B cell (primary cell): ENCODE measurements at regions not wholly inside any gene's neighbourhood (a gene's known extent, or its start where the extent isn't known, plus 50 kb on each side); places are given as distances from the start of the nearest gene placed in this dataset.
"Not testable (repeated sequence)": the region's sequence is repeated elsewhere in the genome, so short reads cannot be mapped to it uniquely, and the experiment has no call there.

ENCODE experiments used
- ATAC-seq: fragments of 200-7000 bp; cut with Tn5 transposase; one replicate; pipeline ENCODE4 v1.10.0; 2021; ENCODE audit warnings: low read depth, mild to moderate bottlenecking, moderate number of reproducible peaks, moderate library complexity
- CTCF ChIA-PET: fragments of 350-600 bp; sonication (Branson Sonifier 250); formaldehyde crosslinking; loops from one replicate; lab custom pipeline; 2021; ENCODE audit warnings: antibody characterized with exemption, inconsistent platforms; lab: Charles Lee
- POLR2A ChIA-PET: fragments of 350-600 bp; sonication (Branson Sonifier 250); formaldehyde crosslinking; loops from one replicate; lab custom pipeline; 2021; ENCODE audit warnings: antibody characterized with exemption; lab: Charles Lee
- DNase-seq: peaks from one replicate; pipeline ENCODE4 v3.0.0; 2013
- H2AFZ ChIP-seq: 2 replicates; pipeline ENCODE4 v1.6.1; 2012; ENCODE audit warnings: mild to moderate bottlenecking, low read depth, low read length; ENCODE audit not compliant: insufficient read depth, poor library complexity, severe bottlenecking
- H3K27ac ChIP-seq, 2 donors: 1 replicate in 1 of 2; 2 replicates in 1 of 2; pipeline ENCODE4 v1.5.1; 2012 to 2013; ENCODE audit warnings: low read length in 2 of 2, mild to moderate bottlenecking in 2 of 2, moderate library complexity in 1 of 2
- H3K27me3 ChIP-seq, 4 experiments: fragments of 200-600 bp in 1 of 4; sonication (generic) in 1 of 4; replicated peaks in 1 of 4; 1 replicate in 2 of 4; 2 replicates in 2 of 4; pipeline versions ENCODE4 v1.6.1 to v1.7.0; 2013 to 2016; ENCODE audit warnings: low read length in 3 of 4, mild to moderate bottlenecking in 2 of 4, mixed read lengths in 1 of 4, moderate library complexity in 1 of 4; ENCODE audit not compliant: insufficient read depth in 4 of 4, control insufficient read depth in 3 of 4; ENCODE audit errors: control extremely low read depth in 1 of 4
- H3K36me3 ChIP-seq, 2 experiments: replicated peaks in 1 of 2; 1 replicate in 1 of 2; 2 replicates in 1 of 2; pipeline versions ENCODE4 v1.6.1 to v1.7.1; 2013; ENCODE audit warnings: low read length in 1 of 2; ENCODE audit not compliant: insufficient read depth in 2 of 2, control insufficient read depth in 1 of 2; ENCODE audit errors: control extremely low read depth in 1 of 2, extremely low read depth in 1 of 2
- H3K4me1 ChIP-seq, 2 donors: fragments of 200-600 bp in 1 of 2; sonication (generic) in 1 of 2; 1 replicate in 1 of 2; 2 replicates in 1 of 2; pipeline versions ENCODE4 v1.5.1 to v1.6.1; 2013 to 2017; ENCODE audit warnings: low read length in 2 of 2; ENCODE audit not compliant: control insufficient read depth in 2 of 2, insufficient read depth in 2 of 2
- H3K4me2 ChIP-seq: replicated peaks from 2 replicates; pipeline ENCODE3; 2012; ENCODE audit warnings: mild to moderate bottlenecking, low read depth, low read length; ENCODE audit not compliant: poor library complexity, severe bottlenecking
- H3K4me3 ChIP-seq, 5 experiments: fragments of 200-600 bp in 1 of 5; sonication (generic) in 1 of 5; 1 replicate in 3 of 5; 2 replicates in 2 of 5; pipeline versions ENCODE4 v1.5.1 to v1.7.0; 2011 to 2016; ENCODE audit warnings: low read length in 4 of 5, mild to moderate bottlenecking in 4 of 5, low read depth in 2 of 5, control low read depth in 1 of 5, moderate library complexity in 1 of 5; ENCODE audit not compliant: insufficient read depth in 1 of 5; ENCODE audit errors: control extremely low read depth in 1 of 5, extremely low read depth in 1 of 5
- H3K79me2 ChIP-seq: fragments of 200-600 bp; sonication (generic); one replicate; pipeline ENCODE4 v1.6.0; 2016; ENCODE audit warnings: low read length; ENCODE audit not compliant: control insufficient read depth, insufficient read depth
- H3K9ac ChIP-seq: fragments of 200-600 bp; sonication (generic); 2 replicates; pipeline ENCODE4 v1.6.1; 2017; ENCODE audit warnings: mild to moderate bottlenecking, low read length, moderate library complexity
- H3K9me3 ChIP-seq, 3 donors: one replicate each; pipeline versions ENCODE4 v1.6.1 to v1.7.1; 2013; ENCODE audit warnings: low read length in 2 of 3; ENCODE audit not compliant: control insufficient read depth in 2 of 3, insufficient read depth in 1 of 3; ENCODE audit errors: control extremely low read depth in 1 of 3
- H4K20me1 ChIP-seq: 2 replicates; pipeline ENCODE4 v1.6.0; 2012; ENCODE audit warnings: mild to moderate bottlenecking, low read length; ENCODE audit not compliant: insufficient read depth, control insufficient read depth, poor library complexity, severe bottlenecking
- H3K27ac Mint-ChIP-seq: one replicate; pipeline ENCODE4 v1.8.0; 2021; ENCODE audit warnings: mixed read lengths
- H3K27me3 Mint-ChIP-seq: one replicate; pipeline ENCODE4 v1.8.0; 2021; ENCODE audit warnings: mixed read lengths
- H3K4me1 Mint-ChIP-seq: one replicate; pipeline ENCODE4 v1.8.0; 2021; ENCODE audit warnings: mixed read lengths
- H3K4me3 Mint-ChIP-seq: one replicate; pipeline ENCODE4 v1.8.0; 2021; ENCODE audit warnings: mixed read lengths
- H3K9me3 Mint-ChIP-seq: one replicate; pipeline ENCODE4 v1.8.0; 2022; ENCODE audit warnings: mixed read lengths; ENCODE audit not compliant: insufficient read depth
- EZH2 ChIP-seq: IDR thresholded peaks from 2 replicates; pipeline ENCODE4 v1.6.1; 2012; ENCODE audit warnings: borderline replicate concordance, low read depth, mild to moderate bottlenecking, moderate library complexity, low read length; ENCODE audit not compliant: insufficient read depth, poor library complexity, severe bottlenecking
- WGBS: methylation state at CpG from one replicate; pipeline ENCODE4 v1.1.5; 2013; ENCODE audit warnings: missing lambda C conversion rate; ENCODE audit not compliant: insufficient coverage; 5-methylcytosine and 5-hydroxymethylcytosine counted together
- intact Hi-C: fragments of 100-400 bp; cut with micrococcal nuclease; formaldehyde crosslinking; loops from one replicate; pipeline ENCODE4 v1.10.0; 2022
- TF ChIP-seq, protein P1 (sequence below): fragments of 200-600 bp; IDR thresholded peaks from one replicate; pipeline ENCODE4 v1.8.0; 2022; ENCODE audit warnings: antibody characterized with exemption, mild to moderate bottlenecking

DNA sequence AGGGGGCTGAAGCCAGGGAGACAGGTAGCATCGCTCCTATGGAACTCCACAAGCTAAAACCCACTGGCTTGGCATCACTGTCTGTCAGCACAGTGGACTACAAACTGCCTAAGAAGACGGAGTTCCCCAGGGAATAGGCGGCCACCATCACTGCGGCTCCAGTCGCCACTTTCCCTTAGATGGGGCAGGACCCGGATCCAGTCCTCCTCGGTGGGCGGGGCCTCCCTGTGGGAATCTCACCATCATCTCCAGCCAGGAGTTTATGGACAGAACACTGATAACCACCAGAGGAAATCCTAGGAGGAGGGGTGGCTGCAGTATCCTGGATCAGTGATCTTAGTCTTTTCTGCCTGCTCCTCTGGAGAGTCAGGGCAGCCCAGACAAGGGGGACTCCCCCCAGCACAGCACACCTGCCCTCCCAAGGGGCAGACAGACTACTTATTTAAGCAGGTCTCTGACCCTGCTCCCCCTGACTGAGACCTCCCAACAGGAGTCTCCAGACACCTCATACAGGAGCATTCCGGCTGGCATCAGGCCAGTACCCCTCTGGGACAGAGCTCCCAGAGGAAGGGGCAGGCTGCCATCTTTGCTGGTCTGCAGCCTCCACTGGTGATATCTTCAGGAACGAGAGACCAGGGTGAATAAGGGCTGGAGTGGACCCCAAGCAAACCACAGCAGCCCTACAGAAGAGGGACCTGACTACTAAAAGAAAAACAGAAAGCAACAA lies 435.6 kb upstream of the RASGRP1 start:
- Histone ChIP-seq H3K79me2 (no peaks in the 10 kb centered on the region), H3K9ac (no peak overlapping the region), H3K27me3 (no peaks in the 10 kb centered on the region), H2AFZ (no peak overlapping the region), H3K4me1 (no peaks in the 10 kb centered on the region), H3K4me3 (no peak overlapping the region), H3K4me2 (no peak overlapping the region), H4K20me1 (no peaks in the 10 kb centered on the region), H3K27ac (no peak overlapping the region), H3K9me3 (no peaks in the 10 kb centered on the region), H3K36me3 (no peaks in the 10 kb centered on the region)
- CTCF ChIA-PET, result no interaction called here
- no peaks in the 10 kb centered on the region for H3K9me3 Mint-ChIP-seq
- no peak overlapping the region for H3K27ac Mint-ChIP-seq
- intact Hi-C loops, result no loop called here
- no peaks in the 10 kb centered on the region for H3K4me1 Mint-ChIP-seq
- DNase-seq, result no peak
- no peak for ATAC-seq
- TF ChIP-seq, protein P1, sequence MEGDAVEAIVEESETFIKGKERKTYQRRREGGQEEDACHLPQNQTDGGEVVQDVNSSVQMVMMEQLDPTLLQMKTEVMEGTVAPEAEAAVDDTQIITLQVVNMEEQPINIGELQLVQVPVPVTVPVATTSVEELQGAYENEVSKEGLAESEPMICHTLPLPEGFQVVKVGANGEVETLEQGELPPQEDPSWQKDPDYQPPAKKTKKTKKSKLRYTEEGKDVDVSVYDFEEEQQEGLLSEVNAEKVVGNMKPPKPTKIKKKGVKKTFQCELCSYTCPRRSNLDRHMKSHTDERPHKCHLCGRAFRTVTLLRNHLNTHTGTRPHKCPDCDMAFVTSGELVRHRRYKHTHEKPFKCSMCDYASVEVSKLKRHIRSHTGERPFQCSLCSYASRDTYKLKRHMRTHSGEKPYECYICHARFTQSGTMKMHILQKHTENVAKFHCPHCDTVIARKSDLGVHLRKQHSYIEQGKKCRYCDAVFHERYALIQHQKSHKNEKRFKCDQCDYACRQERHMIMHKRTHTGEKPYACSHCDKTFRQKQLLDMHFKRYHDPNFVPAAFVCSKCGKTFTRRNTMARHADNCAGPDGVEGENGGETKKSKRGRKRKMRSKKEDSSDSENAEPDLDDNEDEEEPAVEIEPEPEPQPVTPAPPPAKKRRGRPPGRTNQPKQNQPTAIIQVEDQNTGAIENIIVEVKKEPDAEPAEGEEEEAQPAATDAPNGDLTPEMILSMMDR, result no peak
- TF ChIP-seq EZH2, result no peak
- H3K27me3 Mint-ChIP-seq, result no peaks in the 10 kb centered on the region
- POLR2A ChIA-PET, result no interaction called here
- no peak overlapping the region for H3K4me3 Mint-ChIP-seq
- 98% methylated on average over 8 of the region's 10 CpGs for WGBS

DNA sequence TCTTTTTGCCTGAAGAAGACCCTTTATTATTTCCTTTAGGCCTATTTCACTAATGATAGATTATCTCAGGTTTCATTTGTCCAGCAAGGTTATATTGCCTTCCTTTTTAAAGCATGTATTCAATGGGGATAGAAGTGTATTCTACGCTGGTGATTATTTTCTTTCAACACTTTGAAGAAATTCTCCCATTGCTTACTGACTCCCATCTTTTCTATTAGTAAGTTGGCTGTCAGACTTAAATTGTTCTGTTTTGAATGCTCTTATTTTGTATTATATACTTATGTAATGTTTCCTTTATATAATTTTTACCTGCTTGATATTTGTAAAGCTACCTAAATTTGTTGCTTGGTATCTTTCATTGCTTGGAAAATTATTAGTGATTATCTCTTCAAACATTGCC lies 445.1 kb upstream of the RASGRP1 start:
- ChIA-PET POLR2A (no interaction called here), CTCF (no interaction called here)
- no peaks in the 10 kb centered on the region for H3K4me1 Mint-ChIP-seq
- no peak for DNase-seq
- Histone ChIP-seq H2AFZ (no peak overlapping the region), H3K27ac (no peak overlapping the region), H3K36me3 (no peaks in the 10 kb centered on the region), H3K9me3 (peaks cover 3 to 7% (median 3%) of the 10 kb centered on the region in 3 donors), H3K27me3 (no peaks in the 10 kb centered on the region), H3K4me2 (no peak overlapping the region), H3K79me2 (no peaks in the 10 kb centered on the region), H4K20me1 (no peaks in the 10 kb centered on the region), H3K4me3 (no peak overlapping the region), H3K4me1 (no peaks in the 10 kb centered on the region), H3K9ac (no peak overlapping the region)
- no peak for TF ChIP-seq EZH2
- TF ChIP-seq, protein P1, result no peak
- intact Hi-C loops, result no loop called here
- H3K27ac Mint-ChIP-seq, result no peak overlapping the region
- H3K27me3 Mint-ChIP-seq, result no peaks in the 10 kb centered on the region
- H3K9me3 Mint-ChIP-seq, result peaks cover 16% of the 10 kb centered on the region
- WGBS, result no CpG with 5 or more reads among the region's 1 CpG
- ATAC-seq, result no peak
- H3K4me3 Mint-ChIP-seq, result no peak overlapping the region

DNA sequence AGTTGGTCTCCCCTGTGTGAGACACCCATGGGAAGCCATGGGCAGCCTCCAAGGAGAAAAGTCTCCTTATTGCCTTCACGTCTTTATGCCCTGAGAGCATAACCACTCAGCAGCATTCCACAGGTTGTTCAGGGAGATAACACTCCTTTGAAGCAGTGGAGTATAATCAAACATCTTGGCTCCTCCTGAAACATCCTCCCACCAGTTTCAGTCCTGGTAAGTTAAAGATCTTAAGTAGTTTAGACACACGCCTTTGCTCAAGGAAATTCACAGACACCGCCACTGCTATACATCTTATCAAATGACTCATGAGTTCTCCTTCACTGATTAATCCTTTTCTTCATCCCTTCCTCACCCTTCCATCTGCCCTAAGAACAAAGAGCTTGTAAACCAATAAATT lies 446.5 kb upstream of the RASGRP1 start:
- H3K4me1 Mint-ChIP-seq, H3K9ac ChIP-seq, H3K4me3 ChIP-seq, H3K27ac ChIP-seq, H3K27me3 Mint-ChIP-seq, H3K79me2 ChIP-seq, H3K27ac Mint-ChIP-seq, H4K20me1 ChIP-seq, POLR2A ChIA-PET, H3K4me3 Mint-ChIP-seq, H2AFZ ChIP-seq, H3K4me2 ChIP-seq, H3K27me3 ChIP-seq, H3K36me3 ChIP-seq, CTCF ChIA-PET, H3K4me1 ChIP-seq, DNase-seq, ATAC-seq, H3K9me3 ChIP-seq, intact Hi-C loops: not testable (repeated sequence)
- WGBS, result 100% methylated on average over 1 of the region's 3 CpGs
- H3K9me3 Mint-ChIP-seq, result peaks cover 16% of the 10 kb centered on the region
